HFFc6 (cell line): ENCODE measurements at regions not wholly inside any gene's neighbourhood (a gene's known extent, or its start where the extent isn't known, plus 50 kb on each side); places are given as distances from the start of the nearest gene placed in this dataset.

ENCODE experiments used
- DNase-seq: peaks from one replicate; pipeline ENCODE4 v3.0.0-alpha.2; 2018
- H3K27ac Mint-ChIP-seq: 2 replicates; pipeline ENCODE4 v1.8.0; 2020; ENCODE audit warnings: mild to moderate bottlenecking, mixed read lengths
- H3K27me3 Mint-ChIP-seq: 2 replicates; pipeline ENCODE4 v1.8.0; 2021; ENCODE audit warnings: mild to moderate bottlenecking, moderate library complexity, mixed read lengths; ENCODE audit not compliant: insufficient read depth
- H3K36me3 Mint-ChIP-seq: 2 replicates; pipeline ENCODE4 v1.8.0; 2021; ENCODE audit warnings: low read depth, mixed read lengths
- H3K4me1 Mint-ChIP-seq: 2 replicates; pipeline ENCODE4 v1.8.0; 2020; ENCODE audit warnings: low read depth, mixed read lengths
- H3K4me3 Mint-ChIP-seq: 2 replicates; pipeline ENCODE4 v1.8.0; 2020; ENCODE audit warnings: mild to moderate bottlenecking, moderate library complexity, mixed read lengths
- H3K9me3 Mint-ChIP-seq: 2 replicates; pipeline ENCODE4 v1.8.0; 2020; ENCODE audit warnings: mild to moderate bottlenecking, mixed read lengths
- CTCF ChIP-seq: fragments of 200-600 bp; sonication (generic); IDR thresholded peaks from 2 replicates; pipeline ENCODE4 v1.5.0; 2021; ENCODE audit warnings: antibody characterized with exemption, mild to moderate bottlenecking

DNA sequence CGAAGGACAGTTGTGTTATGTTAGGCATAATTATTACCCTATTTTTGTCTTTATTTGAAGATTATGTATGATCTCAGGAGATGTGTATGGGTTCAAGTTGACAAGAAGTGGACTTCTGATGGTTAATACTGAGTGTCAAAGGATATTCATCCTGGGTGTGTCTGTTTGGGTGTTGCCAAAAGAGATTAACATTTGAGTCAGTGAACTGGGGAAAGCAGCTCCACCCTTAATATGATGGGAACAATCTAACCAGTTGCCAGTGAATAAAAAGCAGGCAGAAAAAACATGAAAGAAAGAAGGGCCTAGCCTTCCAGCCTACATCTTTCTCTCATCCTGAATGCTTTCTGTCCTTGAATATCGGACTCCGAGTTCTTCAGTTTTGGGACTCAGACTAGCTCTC is 332.6 kb downstream of the DTHD1 start:
- no peaks in the 10 kb centered on the region for H3K4me1 Mint-ChIP-seq
- H3K4me3 Mint-ChIP-seq, result no peak overlapping the region
- H3K9me3 Mint-ChIP-seq, result peaks cover 47% of the 10 kb centered on the region
- no peak for DNase-seq
- H3K27me3 Mint-ChIP-seq, result no peaks in the 10 kb centered on the region
- H3K27ac Mint-ChIP-seq, result no peak overlapping the region
- H3K36me3 Mint-ChIP-seq, result no peaks in the 10 kb centered on the region
- TF ChIP-seq CTCF, result no peak

- Mint-ChIP-seq H3K36me3 (no peaks in the 10 kb centered on the region), H3K9me3 (peaks cover 20% of the 10 kb centered on the region), H3K27me3 (no peaks in the 10 kb centered on the region), H3K4me1 (no peaks in the 10 kb centered on the region), H3K27ac (no peak overlapping the region), H3K4me3 (no peak overlapping the region)
- no peak for TF ChIP-seq CTCF
- DNase-seq, result no peak
Measured at GRCh38 chr4:36618102-36618501, 336.7 kb downstream of the DTHD1 start.

- no peak overlapping the region for H3K4me3 Mint-ChIP-seq
- no peak for TF ChIP-seq CTCF
- peaks cover 24% of the 10 kb centered on the region for H3K9me3 Mint-ChIP-seq
- H3K36me3 Mint-ChIP-seq, result no peaks in the 10 kb centered on the region
- no peaks in the 10 kb centered on the region for H3K27me3 Mint-ChIP-seq
- H3K4me1 Mint-ChIP-seq, result no peaks in the 10 kb centered on the region
- no peak overlapping the region for H3K27ac Mint-ChIP-seq
- DNase-seq, result no peak
Measured at GRCh38 chr4:36624030-36624429, 342.6 kb downstream of the DTHD1 start.

GRCh38 chr4:36638273-36638811 is 356.9 kb downstream of the DTHD1 start:
- H3K4me3 Mint-ChIP-seq, result no peak overlapping the region
- H3K27ac Mint-ChIP-seq, result no peak overlapping the region
- H3K36me3 Mint-ChIP-seq, result no peaks in the 10 kb centered on the region
- H3K27me3 Mint-ChIP-seq, result no peaks in the 10 kb centered on the region
- H3K9me3 Mint-ChIP-seq, result peaks cover 39% of the 10 kb centered on the region
- DNase-seq, result no peak
- H3K4me1 Mint-ChIP-seq, result no peaks in the 10 kb centered on the region
- no peak for TF ChIP-seq CTCF

- no peak for DNase-seq
- Mint-ChIP-seq H3K27me3 (0 out of 2 replicates have a peak, but pooled peaks cover 2% of the 10 kb centered on the region), H3K9me3 (peaks cover 44% of the 10 kb centered on the region), H3K4me1 (no peaks in the 10 kb centered on the region), H3K27ac (no peak overlapping the region), H3K36me3 (no peaks in the 10 kb centered on the region), H3K4me3 (no peak overlapping the region)
- TF ChIP-seq CTCF, result no peak
Measured at GRCh38 chr4:36640876-36641275, 359.5 kb downstream of the DTHD1 start.

GRCh38 chr4:36651253-36651652 is 369.8 kb downstream of the DTHD1 start:
- no peak for TF ChIP-seq CTCF
- Mint-ChIP-seq H3K4me3 (no peak overlapping the region), H3K27me3 (no peaks in the 10 kb centered on the region), H3K36me3 (0 out of 2 replicates have a peak, but pooled peaks cover 2% of the 10 kb centered on the region), H3K27ac (no peak overlapping the region), H3K4me1 (no peaks in the 10 kb centered on the region), H3K9me3 (peaks cover 57% of the 10 kb centered on the region)
- DNase-seq, result no peak
